HS-5 (cell line): ENCODE measurements at regions not wholly inside any gene's neighbourhood (a gene's known extent, or its start where the extent isn't known, plus 50 kb on each side); places are given as distances from the start of the nearest gene placed in this dataset.
"Not testable (repeated sequence)": the region's sequence is repeated elsewhere in the genome, so short reads cannot be mapped to it uniquely, and the experiment has no call there.

ENCODE experiments used
- DNase-seq: peaks from one replicate; pipeline ENCODE4 v3.0.0-alpha.2; 2012; ENCODE audit warnings: low read depth

GRCh38 chr12:38384816-38385378, 68.3 kb downstream of the ALG10B start:
- no peak for DNase-seq

DNA sequence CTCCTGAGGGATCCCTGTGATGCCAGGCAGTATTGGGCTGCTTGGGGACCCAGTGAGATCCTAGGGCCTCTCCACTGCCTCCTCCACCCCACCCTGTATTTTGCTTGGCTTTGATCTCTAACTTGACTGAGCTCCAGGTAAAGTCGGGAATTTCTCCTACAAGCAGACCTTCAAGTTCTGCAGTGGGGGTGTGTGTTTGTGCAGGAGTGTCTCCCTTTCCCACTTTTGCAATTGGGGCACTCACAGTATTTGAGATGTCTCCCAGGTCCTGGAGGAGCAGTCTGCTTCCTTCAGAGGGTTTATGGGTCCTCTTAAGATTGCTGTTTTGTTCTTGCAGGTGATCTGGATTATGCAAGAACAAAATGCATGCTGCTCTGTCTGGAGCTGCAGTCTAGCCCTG, 68.9 kb downstream of the ALG10B start:
- DNase-seq, result no peak

- no peak for DNase-seq
Measured at GRCh38 chr12:38386205-38386985, 69.8 kb downstream of the ALG10B start.

- DNase-seq, result no peak
Measured at GRCh38 chr12:38389614-38390013, 73.0 kb downstream of the ALG10B start.

GRCh38 chr12:38391007-38391406, 74.4 kb downstream of the ALG10B start:
- no peak for DNase-seq

DNA sequence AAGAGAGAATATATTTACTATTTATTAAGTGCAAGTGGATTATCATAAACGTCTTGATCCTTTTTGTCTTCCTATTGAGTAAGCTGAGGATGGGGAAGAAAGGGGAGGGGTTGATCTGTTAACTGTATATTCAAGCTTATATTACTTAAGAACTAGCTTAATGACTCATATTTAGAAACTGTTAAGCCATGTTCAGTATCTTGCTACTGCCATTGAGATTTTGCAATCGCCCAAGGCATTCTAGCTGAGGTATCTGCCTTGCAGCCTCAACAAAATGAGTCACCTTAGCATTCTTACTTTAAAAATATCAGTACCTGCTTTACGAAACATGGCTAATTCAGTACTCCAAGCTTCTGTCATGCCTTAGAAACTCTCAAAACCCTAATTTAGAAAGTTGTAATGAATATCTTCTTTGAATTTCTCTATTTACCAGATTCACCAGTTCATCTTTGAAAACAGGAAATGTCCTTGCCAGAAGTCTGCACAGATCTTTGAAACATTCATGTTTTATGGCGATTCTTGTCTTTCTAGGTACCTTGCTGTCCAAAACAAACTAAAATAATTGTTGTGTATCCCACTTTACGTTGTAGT, 76.1 kb downstream of the ALG10B start:
- peak; percentile 82 for DNase-seq

- DNase-seq, result no peak
Measured at GRCh38 chr12:38399711-38400206, 83.2 kb downstream of the ALG10B start.

DNA sequence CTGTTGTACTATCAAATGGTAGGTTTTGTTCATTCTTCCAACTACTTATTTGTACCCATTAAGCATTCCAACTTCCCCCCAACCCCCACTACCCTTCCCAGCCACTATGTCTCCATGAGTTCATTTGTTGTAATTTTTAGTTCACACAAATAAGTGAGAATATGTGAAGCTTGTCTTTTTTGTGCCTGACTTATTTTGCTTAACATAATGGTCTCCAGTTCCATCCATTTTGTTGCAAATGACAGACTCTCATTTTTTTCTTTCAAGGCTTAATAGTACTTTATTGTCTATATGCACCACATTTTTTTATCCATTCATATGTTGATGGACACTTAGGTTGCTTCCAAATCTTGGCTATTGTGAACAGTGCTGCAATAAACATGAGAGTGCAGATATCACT, 86.2 kb downstream of the ALG10B start:
- no peak for DNase-seq

GRCh38 chr12:38409511-38409910, 92.9 kb downstream of the ALG10B start:
- no peak for DNase-seq

- DNase-seq, result no peak
Measured at GRCh38 chr12:38411426-38411825, 94.9 kb downstream of the ALG10B start.

- DNase-seq, result no peak
Measured at GRCh38 chr12:38411946-38412345, 95.4 kb downstream of the ALG10B start.

GRCh38 chr12:38417101-38417500, 100.5 kb downstream of the ALG10B start:
- no peak for DNase-seq

- DNase-seq, result no peak
Measured at GRCh38 chr12:38424436-38424835, 107.9 kb downstream of the ALG10B start.

DNA sequence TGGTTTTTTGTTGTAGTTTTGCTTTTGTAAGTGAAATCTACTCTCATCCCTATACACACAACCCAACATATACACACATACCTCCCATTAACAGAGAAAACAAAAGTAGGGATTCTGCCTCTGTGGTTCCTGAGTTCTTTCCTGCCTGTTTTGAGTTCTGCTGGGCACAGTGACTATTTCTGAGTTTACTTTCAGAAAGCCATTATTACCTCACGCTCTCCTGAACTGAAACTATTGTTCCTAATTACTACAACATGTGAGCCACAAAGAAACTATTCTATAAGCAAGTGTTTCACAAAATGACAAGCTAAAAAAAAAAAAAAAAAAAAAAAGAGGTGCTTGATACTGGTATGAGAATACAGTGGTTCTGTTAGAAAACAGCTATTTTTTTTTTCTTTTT, 110.9 kb downstream of the ALG10B start:
- DNase-seq, result no peak

- no peak for DNase-seq
Measured at GRCh38 chr12:38431921-38432320, 115.3 kb downstream of the ALG10B start.

GRCh38 chr12:38441871-38442281, 125.3 kb downstream of the ALG10B start:
- not testable (repeated sequence) for DNase-seq

GRCh38 chr12:38445040-38445439, 128.5 kb downstream of the ALG10B start:
- no peak for DNase-seq

GRCh38 chr12:38448991-38449390, 132.4 kb downstream of the ALG10B start:
- DNase-seq, result no peak

GRCh38 chr12:38456537-38457120, 140.1 kb downstream of the ALG10B start:
- no peak for DNase-seq

- no peak for DNase-seq
Measured at GRCh38 chr12:38465020-38465419, 148.4 kb downstream of the ALG10B start.

GRCh38 chr12:38469715-38470114, 153.1 kb downstream of the ALG10B start:
- DNase-seq, result no peak

GRCh38 chr12:38477340-38478090, 160.9 kb downstream of the ALG10B start:
- DNase-seq, result no peak
